ENCODE measurements at regions not wholly inside any gene's neighbourhood (a gene's known extent, or its start where the extent isn't known, plus 50 kb on each side); places are given as distances from the start of the nearest gene placed in this dataset.
"Not testable (repeated sequence)": the region's sequence is repeated elsewhere in the genome, so short reads cannot be mapped to it uniquely, and the experiment has no call there.

- not testable (repeated sequence) for TF ChIP-seq EZH2phosphoT487 (IDR thresholded peaks at IDR 0.05; ENCODE audit: insufficient read depth, low read depth); EZH2 (IDR thresholded peaks at IDR 0.05; ENCODE audit: insufficient read depth, poor library complexity, severe bottlenecking)
These were observed 186.6 kb downstream of the BCL2L11 start for GRCh38 chr2:111307302-111307701.

Data from GM23248 (cell line).